Natural killer cell (primary cell): ENCODE measurements at regions not wholly inside any gene's neighbourhood (a gene's known extent, or its start where the extent isn't known, plus 50 kb on each side); places are given as distances from the start of the nearest gene placed in this dataset.

Source experiments
- ATAC-seq, 3 donors: fragments of 150-1000 bp in 2 of 3; fragments of 200-7000 bp in 1 of 3; cut with Tn5 transposase; 1 replicate in 1 of 3; 2 replicates in 2 of 3; pipeline ENCODE4 v1.10.0; 2021; ENCODE audit warnings: mild to moderate bottlenecking in 2 of 3, moderate library complexity in 2 of 3
- DNase-seq, 2 donors: peaks; one replicate each; pipeline versions ENCODE4 v3.0.0 to v3.0.0-alpha.2; 2013 to 2021; ENCODE audit warnings: mixed read lengths in 1 of 2
- H3K27ac ChIP-seq: one replicate; pipeline ENCODE4 v1.5.1; 2013; ENCODE audit warnings: mild to moderate bottlenecking, low read length
- H3K27me3 ChIP-seq: one replicate; pipeline ENCODE4 v1.6.1; 2013; ENCODE audit warnings: low read length; ENCODE audit not compliant: control insufficient read depth, insufficient read depth
- H3K36me3 ChIP-seq: one replicate; pipeline ENCODE4 v1.6.1; 2013; ENCODE audit warnings: low read length; ENCODE audit not compliant: control insufficient read depth, insufficient read depth
- H3K4me1 ChIP-seq: one replicate; pipeline ENCODE4 v1.6.1; 2013; ENCODE audit warnings: low read length; ENCODE audit not compliant: control insufficient read depth, insufficient read depth
- H3K4me3 ChIP-seq: one replicate; pipeline ENCODE4 v1.5.1; 2013; ENCODE audit warnings: low read length
- H3K9me3 ChIP-seq: one replicate; pipeline ENCODE4 v1.6.1; 2013; ENCODE audit warnings: low read length; ENCODE audit not compliant: control insufficient read depth, insufficient read depth
- H3K27ac Mint-ChIP-seq, 2 donors: one replicate each; pipeline ENCODE4 v1.8.0; 2022; ENCODE audit warnings: mild to moderate bottlenecking in 2 of 2, mixed read lengths in 2 of 2, moderate library complexity in 1 of 2
- H3K27me3 Mint-ChIP-seq, 2 donors: one replicate each; pipeline ENCODE4 v1.8.0; 2022; ENCODE audit warnings: low read depth in 2 of 2, mixed read lengths in 2 of 2
- H3K36me3 Mint-ChIP-seq: one replicate; pipeline ENCODE4 v1.8.0; 2022; ENCODE audit warnings: mixed read lengths
- H3K4me1 Mint-ChIP-seq, 2 donors: one replicate each; pipeline ENCODE4 v1.8.0; 2022; ENCODE audit warnings: mixed read lengths in 2 of 2
- H3K4me3 Mint-ChIP-seq: one replicate; pipeline ENCODE4 v1.8.0; 2022; ENCODE audit warnings: mild to moderate bottlenecking, moderate library complexity, mixed read lengths
- H3K9me3 Mint-ChIP-seq, 2 donors: one replicate each; pipeline ENCODE4 v1.8.0; 2022; ENCODE audit warnings: mixed read lengths in 2 of 2
- WGBS: methylation state at CpG from one replicate; pipeline ENCODE4 v1.1.7; 2013; ENCODE audit warnings: missing lambda C conversion rate; ENCODE audit not compliant: insufficient coverage; 5-methylcytosine and 5-hydroxymethylcytosine counted together
- intact Hi-C: fragments of 100-400 bp; cut with micrococcal nuclease; formaldehyde crosslinking; loops from one replicate; pipeline ENCODE4 v1.14.2; 2022
- TF ChIP-seq, protein P1 (sequence below): fragments of 200-600 bp; IDR thresholded peaks from one replicate; pipeline ENCODE4 v1.8.0; 2022; ENCODE audit warnings: antibody characterized with exemption

DNA sequence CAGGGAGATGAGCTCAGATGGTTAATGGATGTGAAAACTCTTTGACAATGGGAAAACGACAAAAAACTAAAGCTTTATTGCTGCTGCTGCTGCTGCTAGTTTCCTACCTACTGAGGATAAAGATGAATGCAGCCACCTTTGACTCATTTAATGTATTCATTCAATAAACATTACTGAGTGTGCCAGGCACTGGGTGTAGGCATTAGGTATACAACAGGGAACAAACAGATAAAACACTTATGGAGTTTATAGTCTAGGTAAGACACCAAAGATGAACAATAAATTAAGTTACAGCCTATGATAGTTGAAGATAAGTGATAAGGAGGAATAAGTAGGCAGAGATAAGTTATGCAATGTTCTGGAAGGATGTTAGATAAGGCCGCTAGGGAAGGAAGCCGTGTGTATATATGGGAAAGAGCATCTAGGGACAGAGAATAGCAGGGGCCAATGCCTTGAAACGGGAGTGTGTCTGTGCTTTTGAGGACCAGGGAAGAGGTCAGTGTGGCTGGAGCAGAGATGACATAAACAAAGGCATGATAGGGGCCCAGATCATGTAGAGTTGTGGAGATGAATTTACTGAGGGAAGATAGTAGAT, 477.6 kb downstream of the NTRK2 start:
- no peak overlapping the region for H3K27ac ChIP-seq
- H3K9me3 ChIP-seq, result no peaks in the 10 kb centered on the region
- 72% methylated on average over 4 of the region's 4 CpGs for WGBS
- no peaks in the 10 kb centered on the region for H3K4me1 Mint-ChIP-seq
- H3K36me3 ChIP-seq, result no peaks in the 10 kb centered on the region
- H3K4me1 ChIP-seq, result no peaks in the 10 kb centered on the region
- no peak overlapping the region for H3K4me3 Mint-ChIP-seq
- H3K27ac Mint-ChIP-seq, result no peak overlapping the region
- intact Hi-C loops, result no loop called here
- no peaks in the 10 kb centered on the region for H3K36me3 Mint-ChIP-seq
- H3K27me3 Mint-ChIP-seq, result peaks cover 15 to 23% of the 10 kb centered on the region in 2 donors
- ATAC-seq (no peak), DNase-seq (no peak)
- H3K27me3 ChIP-seq, result no peaks in the 10 kb centered on the region
- H3K9me3 Mint-ChIP-seq, result no peaks in the 10 kb centered on the region
- TF ChIP-seq, protein P1, sequence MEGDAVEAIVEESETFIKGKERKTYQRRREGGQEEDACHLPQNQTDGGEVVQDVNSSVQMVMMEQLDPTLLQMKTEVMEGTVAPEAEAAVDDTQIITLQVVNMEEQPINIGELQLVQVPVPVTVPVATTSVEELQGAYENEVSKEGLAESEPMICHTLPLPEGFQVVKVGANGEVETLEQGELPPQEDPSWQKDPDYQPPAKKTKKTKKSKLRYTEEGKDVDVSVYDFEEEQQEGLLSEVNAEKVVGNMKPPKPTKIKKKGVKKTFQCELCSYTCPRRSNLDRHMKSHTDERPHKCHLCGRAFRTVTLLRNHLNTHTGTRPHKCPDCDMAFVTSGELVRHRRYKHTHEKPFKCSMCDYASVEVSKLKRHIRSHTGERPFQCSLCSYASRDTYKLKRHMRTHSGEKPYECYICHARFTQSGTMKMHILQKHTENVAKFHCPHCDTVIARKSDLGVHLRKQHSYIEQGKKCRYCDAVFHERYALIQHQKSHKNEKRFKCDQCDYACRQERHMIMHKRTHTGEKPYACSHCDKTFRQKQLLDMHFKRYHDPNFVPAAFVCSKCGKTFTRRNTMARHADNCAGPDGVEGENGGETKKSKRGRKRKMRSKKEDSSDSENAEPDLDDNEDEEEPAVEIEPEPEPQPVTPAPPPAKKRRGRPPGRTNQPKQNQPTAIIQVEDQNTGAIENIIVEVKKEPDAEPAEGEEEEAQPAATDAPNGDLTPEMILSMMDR, result no peak
- no peak overlapping the region for H3K4me3 ChIP-seq

DNA sequence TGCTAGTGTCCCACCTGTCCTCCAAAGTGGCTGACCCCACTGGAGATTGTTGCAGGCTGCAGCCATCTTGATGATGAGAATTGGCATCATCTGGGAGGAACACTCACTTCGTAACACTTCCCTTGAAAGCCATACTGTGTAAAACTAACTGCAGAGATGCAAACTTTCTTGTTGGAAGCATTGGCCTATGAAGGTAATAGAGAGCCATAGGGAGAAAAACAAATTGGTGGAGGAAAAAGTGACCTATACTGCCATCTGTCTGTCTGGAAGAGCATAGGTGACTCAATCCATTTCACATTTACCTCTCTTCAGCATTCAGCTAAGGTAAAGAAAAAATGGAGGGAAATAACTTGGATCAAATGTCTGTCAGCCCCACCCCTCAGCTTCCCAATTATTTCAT, 473.4 kb downstream of the NTRK2 start:
- DNase-seq (no peak), ATAC-seq (no peak)
- intact Hi-C loops, result no loop called here
- Histone ChIP-seq H3K4me3 (no peak overlapping the region), H3K36me3 (no peaks in the 10 kb centered on the region), H3K4me1 (no peaks in the 10 kb centered on the region), H3K27ac (no peak overlapping the region), H3K27me3 (no peaks in the 10 kb centered on the region), H3K9me3 (no peaks in the 10 kb centered on the region)
- Mint-ChIP-seq H3K4me1 (no peaks in the 10 kb centered on the region), H3K4me3 (no peak overlapping the region), H3K27ac (no peak overlapping the region), H3K9me3 (no peaks in the 10 kb centered on the region), H3K36me3 (no peaks in the 10 kb centered on the region), H3K27me3 (peaks cover 19 to 24% of the 10 kb centered on the region in 2 donors)
- TF ChIP-seq, protein P1, result no peak
- 78% methylated on average over 1 of the region's 1 CpG for WGBS

DNA sequence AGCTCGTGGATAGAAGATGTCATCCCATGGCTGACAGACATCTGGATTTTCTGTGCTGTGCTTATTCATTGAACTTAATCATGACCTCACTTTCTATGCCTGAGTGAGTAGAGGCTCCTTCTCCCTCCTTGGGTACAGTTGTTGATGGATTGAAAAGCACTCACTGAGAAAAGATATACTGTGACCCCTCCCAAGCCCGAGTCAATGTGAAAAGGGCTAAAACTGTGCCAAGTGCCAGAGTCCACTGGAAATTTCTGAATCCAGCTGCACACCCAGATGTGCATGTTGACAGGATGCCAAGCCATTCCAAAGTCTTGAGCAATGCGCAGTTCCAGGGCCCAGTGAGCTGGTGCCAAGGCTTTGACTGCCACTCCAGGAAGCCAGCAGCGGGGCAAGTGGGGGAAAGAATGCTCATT, 473.0 kb downstream of the NTRK2 start:
- Mint-ChIP-seq H3K9me3 (no peaks in the 10 kb centered on the region), H3K4me1 (no peaks in the 10 kb centered on the region), H3K27me3 (peaks cover 18 to 23% of the 10 kb centered on the region in 2 donors), H3K4me3 (no peak overlapping the region), H3K27ac (no peak overlapping the region), H3K36me3 (no peaks in the 10 kb centered on the region)
- intact Hi-C loops, result no loop called here
- DNase-seq (no peak), ATAC-seq (no peak)
- 71% methylated on average over 4 of the region's 4 CpGs for WGBS
- TF ChIP-seq, protein P1, result no peak
- Histone ChIP-seq H3K4me3 (no peak overlapping the region), H3K4me1 (no peaks in the 10 kb centered on the region), H3K9me3 (no peaks in the 10 kb centered on the region), H3K27me3 (no peaks in the 10 kb centered on the region), H3K36me3 (no peaks in the 10 kb centered on the region), H3K27ac (no peak overlapping the region)

DNA sequence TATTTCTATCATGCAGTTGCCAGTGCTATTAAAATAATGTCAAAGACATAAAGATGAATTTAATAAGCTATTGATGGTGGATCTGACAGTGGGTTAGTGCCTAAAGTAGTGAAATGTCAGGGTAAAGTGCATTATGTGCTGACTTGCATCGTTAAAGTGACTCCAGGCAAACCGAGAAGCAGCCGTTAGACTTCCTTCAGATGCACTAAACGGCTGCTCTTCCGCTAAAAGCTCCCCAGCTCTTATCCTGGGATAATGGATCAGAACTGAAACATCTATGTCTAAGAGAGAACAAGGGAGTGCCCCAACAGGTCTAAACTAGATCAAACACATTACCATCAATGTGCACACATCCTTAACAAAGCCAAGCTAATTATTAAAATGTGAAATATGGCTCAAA, 468.2 kb downstream of the NTRK2 start:
- no peak overlapping the region for H3K4me3 Mint-ChIP-seq
- intact Hi-C loops, result no loop called here

More for the DNA sequence above, 468.2 kb downstream of the NTRK2 start:
- TF ChIP-seq, protein P1, result no peak
- Mint-ChIP-seq H3K27me3 (peaks cover 8 to 22% of the 10 kb centered on the region in 2 donors), H3K9me3 (no peaks in the 10 kb centered on the region), H3K27ac (no peak overlapping the region), H3K36me3 (no peaks in the 10 kb centered on the region), H3K4me1 (no peaks in the 10 kb centered on the region)
- ATAC-seq, result no peak
- no peak for DNase-seq
- Histone ChIP-seq H3K27me3 (no peaks in the 10 kb centered on the region), H3K4me3 (no peak overlapping the region), H3K4me1 (no peaks in the 10 kb centered on the region), H3K36me3 (no peaks in the 10 kb centered on the region), H3K9me3 (no peaks in the 10 kb centered on the region), H3K27ac (no peak overlapping the region)
- 95% methylated on average over 5 of the region's 5 CpGs for WGBS
